GM18507 (cell line): ENCODE measurements at regions not wholly inside any gene's neighbourhood (a gene's known extent, or its start where the extent isn't known, plus 50 kb on each side); places are given as distances from the start of the nearest gene placed in this dataset.
"Not testable (repeated sequence)": the region's sequence is repeated elsewhere in the genome, so short reads cannot be mapped to it uniquely, and the experiment has no call there.

Experiments used
- DNase-seq: peaks from one replicate; pipeline ENCODE4 v3.0.0; 2011; ENCODE audit warnings: low read depth; ENCODE audit not compliant: insufficient read length; ENCODE audit errors: extremely low spot score
- FAIRE-seq: peaks from 2 replicates; lab custom pipeline; 2011; peaks lifted over from hg19 to GRCh38; lab: Jason Lieb, UNC

- DNase-seq, result no peak
- no peak for FAIRE-seq
Observed at GRCh38 chr2:215548714-215549113, 112.8 kb upstream of the FN1 start.

- DNase-seq, result no peak
- no peak for FAIRE-seq
Observed at GRCh38 chr2:215542690-215543089, 106.8 kb upstream of the FN1 start.

- DNase-seq, result no peak
- FAIRE-seq, result no peak
Observed at GRCh38 chr2:215540658-215541057, 104.8 kb upstream of the FN1 start.

GRCh38 chr2:215537611-215538010, 101.7 kb upstream of the FN1 start:
- no peak for DNase-seq
- FAIRE-seq, result no peak

- DNase-seq (no peak), FAIRE-seq (no peak)
Observed at GRCh38 chr2:215536510-215536909, 100.6 kb upstream of the FN1 start.

- no peak for FAIRE-seq
- no peak for DNase-seq
Observed at GRCh38 chr2:215535741-215536140, 99.9 kb upstream of the FN1 start.

- FAIRE-seq (no peak), DNase-seq (no peak)
Observed at GRCh38 chr2:215535125-215535668, 99.3 kb upstream of the FN1 start.

GRCh38 chr2:215533716-215534115, 97.8 kb upstream of the FN1 start:
- not testable (repeated sequence) for DNase-seq, FAIRE-seq

GRCh38 chr2:215532844-215533243, 97.0 kb upstream of the FN1 start:
- no peak for DNase-seq
- no peak for FAIRE-seq

GRCh38 chr2:215531284-215531683, 95.4 kb upstream of the FN1 start:
- FAIRE-seq (no peak), DNase-seq (no peak)

- DNase-seq (no peak), FAIRE-seq (no peak)
Observed at GRCh38 chr2:215530191-215530968, 94.5 kb upstream of the FN1 start.

- DNase-seq (no peak), FAIRE-seq (no peak)
Observed at GRCh38 chr2:215529271-215529670, 93.4 kb upstream of the FN1 start.

- FAIRE-seq (no peak), DNase-seq (no peak)
Observed at GRCh38 chr2:215528555-215528954, 92.7 kb upstream of the FN1 start.

GRCh38 chr2:215527736-215528135, 91.9 kb upstream of the FN1 start:
- DNase-seq (no peak), FAIRE-seq (no peak)

GRCh38 chr2:215526341-215526740, 90.5 kb upstream of the FN1 start:
- no peak for FAIRE-seq
- no peak for DNase-seq

- no peak for DNase-seq
- no peak for FAIRE-seq
Observed at GRCh38 chr2:215522237-215522636, 86.4 kb upstream of the FN1 start.

- DNase-seq (no peak), FAIRE-seq (no peak)
Observed at GRCh38 chr2:215521031-215521430, 85.2 kb upstream of the FN1 start.

GRCh38 chr2:215517391-215517790, 81.5 kb upstream of the FN1 start:
- DNase-seq (no peak), FAIRE-seq (no peak)

- FAIRE-seq, result no peak
- no peak for DNase-seq
Observed at GRCh38 chr2:215514516-215514915, 78.6 kb upstream of the FN1 start.

GRCh38 chr2:215511454-215512346, 75.8 kb upstream of the FN1 start:
- FAIRE-seq (no peak), DNase-seq (no peak)
